Fibroblast of pulmonary artery (primary cell): ENCODE measurements at regions not wholly inside any gene's neighbourhood (a gene's known extent, or its start where the extent isn't known, plus 50 kb on each side); places are given as distances from the start of the nearest gene placed in this dataset.

Source experiments
- DNase-seq: peaks from one replicate; pipeline ENCODE4 v3.0.0-alpha.2; 2010; ENCODE audit warnings: low read depth
- H3K4me3 ChIP-seq: replicated peaks from 2 replicates; pipeline ENCODE4 v1.5.1; 2011; ENCODE audit warnings: low read depth, mild to moderate bottlenecking, control low read depth, low read length, moderate library complexity
- TF ChIP-seq, protein P1 (sequence below): IDR thresholded peaks from 2 replicates; pipeline ENCODE4 v1.5.1; 2011; ENCODE audit warnings: mild to moderate bottlenecking, control low read depth, low read length, inconsistent platforms; ENCODE audit errors: missing control alignments

DNA sequence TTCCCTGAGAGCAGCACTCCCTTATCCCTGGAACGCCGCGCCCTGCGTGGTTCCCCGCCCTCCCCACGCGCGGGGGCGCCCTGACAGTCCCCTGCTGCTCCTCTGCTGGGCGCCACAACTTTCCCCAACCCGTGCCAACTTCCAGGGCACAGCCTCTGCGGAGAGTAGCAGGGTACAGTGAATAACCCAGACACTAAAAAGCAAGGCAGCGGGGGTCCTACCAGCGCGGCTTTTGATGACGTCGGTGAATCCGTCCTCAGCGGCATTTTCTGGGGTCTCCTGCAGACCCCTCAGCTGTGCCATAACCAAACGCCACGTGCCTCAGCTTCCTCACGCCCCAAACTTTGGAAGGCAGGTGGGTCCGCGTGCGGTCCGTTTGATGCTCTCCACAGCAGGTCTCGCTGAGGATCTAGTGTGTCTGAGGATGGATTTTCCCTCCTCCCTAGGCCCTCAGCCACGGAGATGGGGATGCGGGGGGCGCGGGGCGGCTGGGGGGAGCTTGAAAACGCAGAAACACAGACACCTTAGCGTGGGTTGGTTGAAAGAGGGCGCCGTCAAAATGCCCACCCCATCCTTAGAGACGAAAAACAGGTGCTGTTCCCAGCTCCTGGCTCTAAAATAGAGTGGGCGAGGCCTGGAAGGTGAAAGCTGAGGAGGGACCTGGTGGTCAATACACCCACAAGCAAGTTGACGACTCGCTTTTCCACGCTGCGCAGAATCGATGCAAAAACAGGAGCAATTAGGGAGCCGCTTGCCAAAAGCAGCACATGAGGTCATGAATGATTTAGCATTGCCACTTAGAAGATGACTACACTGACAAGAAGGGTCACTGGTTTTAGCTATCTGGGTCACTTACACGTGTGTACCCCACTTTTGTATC lies 405.6 kb downstream of the FAM47A start:
- DNase-seq, result no peak
- no peak overlapping the region for H3K4me3 ChIP-seq
- TF ChIP-seq, protein P1, sequence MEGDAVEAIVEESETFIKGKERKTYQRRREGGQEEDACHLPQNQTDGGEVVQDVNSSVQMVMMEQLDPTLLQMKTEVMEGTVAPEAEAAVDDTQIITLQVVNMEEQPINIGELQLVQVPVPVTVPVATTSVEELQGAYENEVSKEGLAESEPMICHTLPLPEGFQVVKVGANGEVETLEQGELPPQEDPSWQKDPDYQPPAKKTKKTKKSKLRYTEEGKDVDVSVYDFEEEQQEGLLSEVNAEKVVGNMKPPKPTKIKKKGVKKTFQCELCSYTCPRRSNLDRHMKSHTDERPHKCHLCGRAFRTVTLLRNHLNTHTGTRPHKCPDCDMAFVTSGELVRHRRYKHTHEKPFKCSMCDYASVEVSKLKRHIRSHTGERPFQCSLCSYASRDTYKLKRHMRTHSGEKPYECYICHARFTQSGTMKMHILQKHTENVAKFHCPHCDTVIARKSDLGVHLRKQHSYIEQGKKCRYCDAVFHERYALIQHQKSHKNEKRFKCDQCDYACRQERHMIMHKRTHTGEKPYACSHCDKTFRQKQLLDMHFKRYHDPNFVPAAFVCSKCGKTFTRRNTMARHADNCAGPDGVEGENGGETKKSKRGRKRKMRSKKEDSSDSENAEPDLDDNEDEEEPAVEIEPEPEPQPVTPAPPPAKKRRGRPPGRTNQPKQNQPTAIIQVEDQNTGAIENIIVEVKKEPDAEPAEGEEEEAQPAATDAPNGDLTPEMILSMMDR, result no peak

DNA sequence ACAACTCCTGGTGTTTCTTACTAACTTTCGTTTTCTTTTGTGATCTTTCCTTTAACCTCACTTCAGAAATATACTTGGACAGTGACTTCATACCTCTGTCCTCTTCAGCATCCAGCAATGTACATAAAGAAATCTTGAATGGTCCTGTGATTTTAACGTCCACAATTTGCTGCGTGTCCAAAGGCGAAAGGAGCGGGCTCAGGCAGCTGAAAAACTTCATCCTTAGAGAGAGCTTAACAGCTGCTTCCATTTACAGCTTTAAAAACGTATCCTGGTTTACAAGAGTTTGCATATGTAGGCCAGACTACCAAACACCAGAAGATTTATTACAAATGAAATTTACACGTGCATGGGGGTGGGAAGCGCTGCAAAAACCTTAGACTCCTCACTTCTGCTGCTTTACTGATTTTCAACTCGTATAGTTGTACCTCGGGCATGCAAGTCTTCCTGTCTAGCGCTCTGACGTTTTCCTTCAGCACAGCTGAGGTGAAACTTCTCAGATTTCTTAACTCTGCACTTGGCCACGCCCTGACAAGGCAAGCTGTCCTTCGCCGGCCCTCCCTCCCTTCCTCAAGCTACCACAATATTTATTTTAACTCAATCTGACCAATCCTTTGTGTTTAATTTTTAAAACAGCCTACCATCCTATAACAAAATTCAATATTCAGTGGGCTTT lies 406.4 kb downstream of the FAM47A start:
- peak overlapping the region; percentile 10 for H3K4me3 ChIP-seq
- peak; percentile 3 for DNase-seq
- TF ChIP-seq, protein P1, result no peak

DNA sequence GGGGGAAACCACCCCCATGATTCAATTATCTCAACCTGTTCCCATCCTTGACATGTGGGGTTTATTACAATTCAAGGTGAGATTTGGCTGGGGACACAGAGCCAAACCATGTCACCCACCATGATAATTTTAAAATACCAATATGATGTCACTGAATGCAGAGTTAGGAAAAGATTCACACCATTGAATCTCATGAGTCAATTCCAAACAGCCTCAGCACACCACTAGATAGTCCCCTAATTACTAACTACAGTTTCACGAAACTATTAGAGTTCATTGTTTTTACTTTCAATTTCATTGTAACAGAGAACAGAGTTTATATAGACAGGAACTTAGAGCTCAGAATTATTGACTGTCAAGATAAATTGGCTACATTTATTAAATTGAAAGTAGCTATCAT lies 410.2 kb downstream of the FAM47A start:
- TF ChIP-seq, protein P1, result no peak
- H3K4me3 ChIP-seq, result no peak overlapping the region
- no peak for DNase-seq

DNA sequence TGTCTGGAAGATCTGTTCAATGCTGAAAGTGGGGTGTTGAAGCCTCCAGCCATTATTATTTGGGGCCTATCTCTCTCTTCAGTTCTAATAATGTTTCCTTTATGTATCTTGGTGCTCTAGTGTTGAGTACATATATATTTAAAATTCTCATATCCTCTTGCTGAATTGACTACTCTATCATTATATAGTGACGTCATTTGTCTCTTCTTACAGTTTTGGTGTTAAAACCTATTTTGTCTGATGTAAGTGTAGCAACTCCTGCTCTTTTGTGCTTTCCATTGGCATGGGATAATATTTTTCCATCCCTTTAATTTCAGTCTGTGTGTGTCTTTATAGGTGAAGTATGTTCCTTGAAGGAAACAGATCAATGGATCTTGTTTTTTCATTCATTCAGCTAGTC lies 446.0 kb downstream of the FAM47A start:
- DNase-seq, result no peak
- TF ChIP-seq, protein P1, result no peak
- H3K4me3 ChIP-seq, result no peak overlapping the region
